ENCODE measurements at regions not wholly inside any gene's neighbourhood (a gene's known extent, or its start where the extent isn't known, plus 50 kb on each side); places are given as distances from the start of the nearest gene placed in this dataset.

GRCh38 chr2:139079311-139079710, 299.1 kb upstream of the NXPH2 start:
- no peaks in the 10 kb centered on the region for H3K27me3 ChIP-seq (ENCODE audit: insufficient read depth, low read length)
- H4K5ac ChIP-seq (ENCODE audit: insufficient read length, low read depth, low read length) = no peak overlapping the region
- no peak overlapping the region for H3K56ac ChIP-seq (ENCODE audit: insufficient read length, low read depth, low read length)
- no peaks in the 10 kb centered on the region for H3K27me3 Mint-ChIP-seq (ENCODE audit: low read depth)
- H2AFZ ChIP-seq (ENCODE audit: low read length) = no peak overlapping the region
- no peaks in the 10 kb centered on the region for H4K20me1 ChIP-seq (ENCODE audit: control insufficient read depth, insufficient read depth, insufficient read length)
- H3K4me3 Mint-ChIP-seq = no peak overlapping the region
- H2BK12ac ChIP-seq (ENCODE audit: insufficient read length, low read depth, low read length) = no peak overlapping the region
- H3K4ac ChIP-seq (ENCODE audit: low read depth, low read length) = no peak overlapping the region
- H3K4me1 ChIP-seq (ENCODE audit: insufficient read depth, low read length) = no peaks in the 10 kb centered on the region; the same call in 1 of the 2 replicates
- no peak overlapping the region for H3K18ac ChIP-seq (ENCODE audit: insufficient read length, low read depth, low read length)
- no peak overlapping the region for H2BK20ac ChIP-seq (ENCODE audit: low read depth, low read length, poor library complexity, severe bottlenecking)
- H3K23me2 ChIP-seq (ENCODE audit: insufficient read length, low read depth, low read length, poor library complexity, severe bottlenecking) = no peaks in the 10 kb centered on the region
- no peak overlapping the region for H3K27ac ChIP-seq (ENCODE audit: insufficient read length, low read depth, low read length)
- no peak overlapping the region for H3K23ac ChIP-seq (ENCODE audit: insufficient read length, low read depth, low read length)
- no peaks in the 10 kb centered on the region for H3K79me1 ChIP-seq (ENCODE audit: insufficient read depth, low read depth, low read length, poor library complexity, severe bottlenecking)
- no peak overlapping the region for H2BK5ac ChIP-seq (ENCODE audit: insufficient read length, low read length)
- no peak overlapping the region for H2AK5ac ChIP-seq (ENCODE audit: insufficient read length, low read length)
- H4K8ac ChIP-seq (replicated peaks; ENCODE audit: insufficient read length, low read depth, low read length) = no peak overlapping the region
- H3K9me3 Mint-ChIP-seq = no peaks in the 10 kb centered on the region
- DNase-seq = no peak
- no peaks in the 10 kb centered on the region for H3K36me3 Mint-ChIP-seq (ENCODE audit: insufficient read depth in 1 of 3, low read depth in 3 of 3)
- H3K14ac ChIP-seq (ENCODE audit: insufficient read depth, low read length) = no peak overlapping the region
- H4K91ac ChIP-seq (ENCODE audit: insufficient read length, low read depth, low read length) = no peak overlapping the region
- TF ChIP-seq CTCF (conservative IDR thresholded peaks at IDR 0.05) = no peak
- no CpG with 5 or more reads among the region's 2 CpGs for WGBS (ENCODE audit: extremely low coverage, insufficient read length, low lambda C conversion rate)
- no peak overlapping the region for H2BK120ac ChIP-seq (ENCODE audit: low read depth, low read length, poor library complexity, severe bottlenecking)
- no peaks in the 10 kb centered on the region for H3K9me3 ChIP-seq (ENCODE audit: control insufficient read depth, low read depth, low read length)
- H3K79me2 ChIP-seq (ENCODE audit: insufficient read depth, low read length) = no peaks in the 10 kb centered on the region
- 0 out of 7 replicates have a peak overlapping the region, but pooled peaks of 1 of the 3 experiments have one; percentile 59 for H3K27ac Mint-ChIP-seq
- no peak overlapping the region for H2BK15ac ChIP-seq (ENCODE audit: low read depth, low read length)
- H3T11ph ChIP-seq (ENCODE audit: low read length) = no peak overlapping the region
- H3K9ac ChIP-seq (ENCODE audit: extremely low read depth, insufficient read length, low read length) = no peak overlapping the region
- H3K4me2 ChIP-seq (ENCODE audit: insufficient read depth, insufficient read length, low read length) = no peak overlapping the region
- H3K4me1 Mint-ChIP-seq = peaks cover 8% of the 10 kb centered on the region in 2 experiments
